DMS 273 (cell line): ENCODE measurements at regions not wholly inside any gene's neighbourhood (a gene's known extent, or its start where the extent isn't known, plus 50 kb on each side); places are given as distances from the start of the nearest gene placed in this dataset.
"Not testable (repeated sequence)": the region's sequence is repeated elsewhere in the genome, so short reads cannot be mapped to it uniquely, and the experiment has no call there.

Experiments
- DNase-seq: peaks from one replicate; lab custom pipeline; 2025; ENCODE audit not compliant: unreplicated experiment; lab: John Stamatoyannopoulos, UW

GRCh38 chr6:6932968-6933367, 174.8 kb upstream of the RREB1 start:
- DNase-seq: no peak

GRCh38 chr6:6940031-6941025, 167.4 kb upstream of the RREB1 start:
- no peak for DNase-seq

GRCh38 chr6:6941201-6941600, 166.6 kb upstream of the RREB1 start:
- DNase-seq: no peak

GRCh38 chr6:6942091-6942490, 165.7 kb upstream of the RREB1 start:
- no peak for DNase-seq

- DNase-seq: no peak
These were observed 164.9 kb upstream of the RREB1 start for GRCh38 chr6:6942831-6943230.

- DNase-seq: no peak
These were observed 164.3 kb upstream of the RREB1 start for GRCh38 chr6:6943421-6943820.

GRCh38 chr6:6946206-6947155, 161.3 kb upstream of the RREB1 start:
- no peak for DNase-seq

- DNase-seq: no peak
These were observed 157.2 kb upstream of the RREB1 start for GRCh38 chr6:6950373-6951145.

GRCh38 chr6:6951355-6951754, 156.4 kb upstream of the RREB1 start:
- no peak for DNase-seq

- no peak for DNase-seq
These were observed 155.3 kb upstream of the RREB1 start for GRCh38 chr6:6952484-6952883.

- not testable (repeated sequence) for DNase-seq
These were observed 154.8 kb upstream of the RREB1 start for GRCh38 chr6:6952927-6953326.

GRCh38 chr6:6960571-6961251, 147.1 kb upstream of the RREB1 start:
- no peak for DNase-seq

GRCh38 chr6:6962086-6962485, 145.7 kb upstream of the RREB1 start:
- DNase-seq: no peak

GRCh38 chr6:6962699-6963098, 145.1 kb upstream of the RREB1 start:
- no peak for DNase-seq

- not testable (repeated sequence) for DNase-seq
These were observed 144.4 kb upstream of the RREB1 start for GRCh38 chr6:6963390-6963789.

- no peak for DNase-seq
These were observed 143.1 kb upstream of the RREB1 start for GRCh38 chr6:6964675-6965074.

- no peak for DNase-seq
These were observed 141.6 kb upstream of the RREB1 start for GRCh38 chr6:6966127-6966526.

GRCh38 chr6:6966569-6966968, 141.2 kb upstream of the RREB1 start:
- DNase-seq: no peak

- DNase-seq: no peak
These were observed 139.4 kb upstream of the RREB1 start for GRCh38 chr6:6968357-6968730.
